T-helper 2 cell treated with Interferon-gamma antibody and Interleukin-4, amounts not matched to agents 5 μg/mL and 100 μg/mL, for 36 hours (primary cell): ENCODE measurements at regions not wholly inside any gene's neighbourhood (a gene's known extent, or its start where the extent isn't known, plus 50 kb on each side); places are given as distances from the start of the nearest gene placed in this dataset.
"Not testable (repeated sequence)": the region's sequence is repeated elsewhere in the genome, so short reads cannot be mapped to it uniquely, and the experiment has no call there.

Experiments used
- DNase-seq: peaks from one replicate; pipeline ENCODE4 v3.0.0; 2021; ENCODE audit warnings: low spot score
- H3K27ac Mint-ChIP-seq: one replicate; pipeline ENCODE4 v1.8.0; 2021; ENCODE audit warnings: mild to moderate bottlenecking, mixed read lengths
- H3K27me3 Mint-ChIP-seq: one replicate; pipeline ENCODE4 v1.8.0; 2021; ENCODE audit warnings: low read depth, mixed read lengths
- H3K36me3 Mint-ChIP-seq: one replicate; pipeline ENCODE4 v1.8.0; 2021; ENCODE audit warnings: low read depth, mixed read lengths
- H3K4me1 Mint-ChIP-seq: one replicate; pipeline ENCODE4 v1.8.0; 2021; ENCODE audit warnings: low read depth, mixed read lengths
- H3K4me3 Mint-ChIP-seq: one replicate; pipeline ENCODE4 v1.8.0; 2022; ENCODE audit warnings: mild to moderate bottlenecking, moderate library complexity, mixed read lengths
- H3K9me3 Mint-ChIP-seq: one replicate; pipeline ENCODE4 v1.8.0; 2021; ENCODE audit warnings: mixed read lengths

GRCh38 chr4:28248269-28248668, 1387.6 kb downstream of the STIM2 start:
- DNase-seq, result no peak
- no peak overlapping the region for H3K4me3 Mint-ChIP-seq
- no peaks in the 10 kb centered on the region for H3K27me3 Mint-ChIP-seq
- peaks cover 18% of the 10 kb centered on the region for H3K9me3 Mint-ChIP-seq
- H3K27ac Mint-ChIP-seq, result no peak overlapping the region
- H3K36me3 Mint-ChIP-seq, result no peaks in the 10 kb centered on the region
- no peaks in the 10 kb centered on the region for H3K4me1 Mint-ChIP-seq

- Mint-ChIP-seq H3K4me3 (no peak overlapping the region), H3K36me3 (no peaks in the 10 kb centered on the region), H3K4me1 (no peaks in the 10 kb centered on the region), H3K27ac (no peak overlapping the region), H3K27me3 (no peaks in the 10 kb centered on the region), H3K9me3 (peaks cover 33% of the 10 kb centered on the region)
- no peak for DNase-seq
These were observed 1390.0 kb downstream of the STIM2 start for GRCh38 chr4:28250646-28251045.

GRCh38 chr4:28251831-28252230, 1391.2 kb downstream of the STIM2 start:
- no peaks in the 10 kb centered on the region for H3K4me1 Mint-ChIP-seq
- H3K4me3 Mint-ChIP-seq, result no peak overlapping the region
- H3K36me3 Mint-ChIP-seq, result no peaks in the 10 kb centered on the region
- no peak for DNase-seq
- H3K27ac Mint-ChIP-seq, result no peak overlapping the region
- no peaks in the 10 kb centered on the region for H3K27me3 Mint-ChIP-seq
- peaks cover 42% of the 10 kb centered on the region for H3K9me3 Mint-ChIP-seq

- Mint-ChIP-seq H3K9me3 (peaks cover 46% of the 10 kb centered on the region), H3K27me3 (no peaks in the 10 kb centered on the region), H3K36me3 (no peaks in the 10 kb centered on the region), H3K4me1 (no peaks in the 10 kb centered on the region), H3K27ac (no peak overlapping the region), H3K4me3 (no peak overlapping the region)
- no peak for DNase-seq
These were observed 1393.4 kb downstream of the STIM2 start for GRCh38 chr4:28254003-28254402.

GRCh38 chr4:28256295-28256694, 1395.7 kb downstream of the STIM2 start:
- H3K4me1 Mint-ChIP-seq, result no peaks in the 10 kb centered on the region
- DNase-seq, result no peak
- H3K4me3 Mint-ChIP-seq, result no peak overlapping the region
- peaks cover 48% of the 10 kb centered on the region for H3K9me3 Mint-ChIP-seq
- H3K27me3 Mint-ChIP-seq, result no peaks in the 10 kb centered on the region
- no peaks in the 10 kb centered on the region for H3K36me3 Mint-ChIP-seq
- no peak overlapping the region for H3K27ac Mint-ChIP-seq

- H3K36me3 Mint-ChIP-seq, result no peaks in the 10 kb centered on the region
These were observed 1399.3 kb downstream of the STIM2 start for GRCh38 chr4:28259951-28260350.

GRCh38 chr4:28267166-28267565, 1406.5 kb downstream of the STIM2 start:
- no peaks in the 10 kb centered on the region for H3K4me1 Mint-ChIP-seq
- H3K27ac Mint-ChIP-seq, result no peak overlapping the region
- H3K9me3 Mint-ChIP-seq, result peaks cover 30% of the 10 kb centered on the region
- H3K27me3 Mint-ChIP-seq, result no peaks in the 10 kb centered on the region
- no peak for DNase-seq
- H3K4me3 Mint-ChIP-seq, result no peak overlapping the region
- no peaks in the 10 kb centered on the region for H3K36me3 Mint-ChIP-seq

More at GRCh38 chr4:28259951-28260350, 1399.3 kb downstream of the STIM2 start:
- Mint-ChIP-seq H3K9me3 (peaks cover 43% of the 10 kb centered on the region), H3K4me1 (no peaks in the 10 kb centered on the region), H3K27ac (no peak overlapping the region), H3K27me3 (no peaks in the 10 kb centered on the region), H3K4me3 (no peak overlapping the region)
- DNase-seq, result no peak

GRCh38 chr4:28269426-28269825, 1408.8 kb downstream of the STIM2 start:
- Mint-ChIP-seq H3K4me3 (no peak overlapping the region), H3K36me3 (no peaks in the 10 kb centered on the region), H3K9me3 (peaks cover 18% of the 10 kb centered on the region), H3K4me1 (no peaks in the 10 kb centered on the region), H3K27ac (no peak overlapping the region), H3K27me3 (no peaks in the 10 kb centered on the region)
- DNase-seq, result no peak

GRCh38 chr4:28277931-28278330, 1417.3 kb downstream of the STIM2 start:
- Mint-ChIP-seq H3K36me3 (no peaks in the 10 kb centered on the region), H3K4me3 (no peak overlapping the region), H3K27me3 (no peaks in the 10 kb centered on the region), H3K4me1 (no peaks in the 10 kb centered on the region), H3K9me3 (peaks cover 32% of the 10 kb centered on the region), H3K27ac (no peak overlapping the region)
- no peak for DNase-seq

- Mint-ChIP-seq H3K36me3 (no peaks in the 10 kb centered on the region), H3K27ac (no peak overlapping the region), H3K9me3 (peaks cover 38% of the 10 kb centered on the region), H3K4me3 (no peak overlapping the region), H3K27me3 (no peaks in the 10 kb centered on the region), H3K4me1 (no peaks in the 10 kb centered on the region)
- no peak for DNase-seq
These were observed 1418.0 kb downstream of the STIM2 start for GRCh38 chr4:28278676-28279075.

- Mint-ChIP-seq H3K27ac (no peak overlapping the region), H3K9me3 (peaks cover 42% of the 10 kb centered on the region), H3K4me1 (no peaks in the 10 kb centered on the region), H3K4me3 (no peak overlapping the region), H3K27me3 (no peaks in the 10 kb centered on the region), H3K36me3 (no peaks in the 10 kb centered on the region)
- no peak for DNase-seq
These were observed 1418.6 kb downstream of the STIM2 start for GRCh38 chr4:28279249-28279648.

GRCh38 chr4:28286266-28286665, 1425.6 kb downstream of the STIM2 start:
- H3K36me3 Mint-ChIP-seq, H3K4me1 Mint-ChIP-seq, DNase-seq, H3K27me3 Mint-ChIP-seq, H3K27ac Mint-ChIP-seq, H3K4me3 Mint-ChIP-seq: not testable (repeated sequence)
- H3K9me3 Mint-ChIP-seq, result peaks cover 51% of the 10 kb centered on the region

- Mint-ChIP-seq H3K4me3 (no peak overlapping the region), H3K36me3 (no peaks in the 10 kb centered on the region), H3K4me1 (no peaks in the 10 kb centered on the region), H3K27me3 (no peaks in the 10 kb centered on the region), H3K9me3 (peaks cover 36% of the 10 kb centered on the region), H3K27ac (no peak overlapping the region)
- DNase-seq, result no peak
These were observed 1427.2 kb downstream of the STIM2 start for GRCh38 chr4:28287831-28288233.

GRCh38 chr4:28296239-28296638, 1435.6 kb downstream of the STIM2 start:
- no peak overlapping the region for H3K27ac Mint-ChIP-seq
- no peaks in the 10 kb centered on the region for H3K27me3 Mint-ChIP-seq
- no peaks in the 10 kb centered on the region for H3K36me3 Mint-ChIP-seq
- H3K4me3 Mint-ChIP-seq, result no peak overlapping the region
- no peaks in the 10 kb centered on the region for H3K4me1 Mint-ChIP-seq
- no peak for DNase-seq
- peaks cover 31% of the 10 kb centered on the region for H3K9me3 Mint-ChIP-seq

GRCh38 chr4:28310926-28311325, 1450.3 kb downstream of the STIM2 start:
- no peaks in the 10 kb centered on the region for H3K36me3 Mint-ChIP-seq
- H3K4me3 Mint-ChIP-seq, result no peak overlapping the region
- DNase-seq, result no peak
- no peaks in the 10 kb centered on the region for H3K4me1 Mint-ChIP-seq
- peaks cover 27% of the 10 kb centered on the region for H3K9me3 Mint-ChIP-seq
- no peak overlapping the region for H3K27ac Mint-ChIP-seq
- H3K27me3 Mint-ChIP-seq, result no peaks in the 10 kb centered on the region
